A549 (cell line): ENCODE measurements at regions not wholly inside any gene's neighbourhood (a gene's known extent, or its start where the extent isn't known, plus 50 kb on each side); places are given as distances from the start of the nearest gene placed in this dataset.

Experiments
- ATAC-seq, 2 experiments: fragments of 200-7000 bp in 1 of 2; fragments of >200 bp in 1 of 2; cut with Nextera tagmentation in 1 of 2; cut with Tn5 transposase in 1 of 2; 3 replicates each; pipeline versions ENCODE4 v1.8.0 to v1.9.1; 2018 to 2020; ENCODE audit warnings: mild to moderate bottlenecking in 1 of 2, moderate library complexity in 1 of 2
- CTCF ChIA-PET: fragments of 300-600 bp; sonication (Branson Sonifier 250); formaldehyde crosslinking; extraction: SDS; loops from one replicate; lab custom pipeline; 2021; ENCODE audit warnings: antibody characterized with exemption, inconsistent platforms; lab: Yijun Ruan, JAX
- POLR2A ChIA-PET: fragments of 350-600 bp; formaldehyde crosslinking; extraction: SDS; loops from one replicate; lab custom pipeline; 2021; ENCODE audit warnings: antibody characterized with exemption, inconsistent platforms; lab: Yijun Ruan, JAX
- DNase-seq, 2 experiments: peaks; one replicate each; pipeline versions ENCODE4 v3.0.0 to v3.0.0-alpha.2; 2011 to 2016; ENCODE audit warnings: low read depth in 1 of 2, low spot score in 1 of 2
- FAIRE-seq: peaks from 2 replicates; lab custom pipeline; 2011; peaks lifted over from hg19 to GRCh38; lab: Jason Lieb, UNC
- H3K27ac ChIP-seq, 2 experiments: fragments of >200 bp; sonication (Bioruptor Twin); formaldehyde crosslinking; 3 replicates each; pipeline ENCODE4 v1.5.1; 2016 to 2017
- H3K4me1 ChIP-seq: fragments of >200 bp; sonication (Bioruptor Twin); formaldehyde crosslinking; 3 replicates; pipeline ENCODE4 v1.6.1; 2016
- H3K4me2 ChIP-seq: fragments of >200 bp; sonication (Bioruptor Twin); formaldehyde crosslinking; 3 replicates; pipeline ENCODE4 v1.6.1; 2016
- H3K4me3 ChIP-seq: fragments of >200 bp; sonication (Bioruptor Twin); formaldehyde crosslinking; 3 replicates; pipeline ENCODE4 v1.5.1; 2016
- H3K9me3 ChIP-seq: fragments of >200 bp; sonication (Bioruptor Twin); formaldehyde crosslinking; 3 replicates; pipeline ENCODE4 v1.6.1; 2016
- CBX2 ChIP-seq: fragments of 200-600 bp; sonication (generic); IDR thresholded peaks from 2 replicates; pipeline ENCODE4 v1.6.1; 2016; ENCODE audit warnings: low read depth, mild to moderate bottlenecking, borderline replicate concordance
- CHD2 ChIP-seq: fragments of 150-350 bp; IDR thresholded peaks from 2 replicates; pipeline ENCODE4 v1.6.1; 2014; ENCODE audit warnings: low read length; ENCODE audit not compliant: partially characterized antibody
- CHD4 ChIP-seq: fragments of 200-600 bp; sonication (generic); IDR thresholded peaks from 2 replicates; pipeline ENCODE4 v1.6.1; 2016; ENCODE audit warnings: antibody characterized with exemption, mild to moderate bottlenecking, borderline replicate concordance
- EHF ChIP-seq: fragments of 250-450 bp; sonication (Bioruptor Pico); IDR thresholded peaks from 2 replicates; pipeline ENCODE4 v1.5.0; 2020; ENCODE audit warnings: mild to moderate bottlenecking
- EHMT2 ChIP-seq: fragments of 200-600 bp; sonication (generic); IDR thresholded peaks from 2 replicates; pipeline ENCODE4 v1.6.1; 2016; ENCODE audit warnings: antibody characterized with exemption, low read depth, mild to moderate bottlenecking, moderate library complexity
- ESRRA ChIP-seq: fragments of 150-350 bp; IDR thresholded peaks from 2 replicates; pipeline ENCODE4 v1.6.1; 2014; ENCODE audit warnings: mild to moderate bottlenecking, low read length, borderline replicate concordance
- FOSL2 ChIP-seq, 2 experiments: fragments of 450-650 bp in 1 of 2; fragments of >200 bp in 1 of 2; sonication (Bioruptor Twin) in 1 of 2; formaldehyde crosslinking; IDR thresholded peaks; 2 replicates each; pipeline versions ENCODE4 v1.5.0 to v1.6.1; 2016 to 2020; ENCODE audit warnings: mild to moderate bottlenecking in 1 of 2, moderate library complexity in 1 of 2
- FOXS1 ChIP-seq: fragments of 250-450 bp; sonication (Bioruptor Pico); IDR thresholded peaks from 2 replicates; pipeline ENCODE4 v1.5.0; 2020; ENCODE audit warnings: mild to moderate bottlenecking, moderate library complexity
- GATA3 ChIP-seq: IDR thresholded peaks from 2 replicates; pipeline ENCODE4 v1.6.1; 2012; ENCODE audit warnings: borderline replicate concordance
- HDAC2 ChIP-seq: fragments of 200-600 bp; sonication (generic); IDR thresholded peaks from 2 replicates; pipeline ENCODE4 v1.6.1; 2016
- HEYL ChIP-seq: fragments of 250-450 bp; sonication (Bioruptor Pico); IDR thresholded peaks from 2 replicates; pipeline ENCODE4 v1.8.0; 2021; ENCODE audit warnings: mild to moderate bottlenecking, moderate library complexity
- JUN ChIP-seq, 2 experiments: fragments of >200 bp; sonication (Bioruptor Twin); formaldehyde crosslinking; IDR thresholded peaks; 2 replicates in 1 of 2; 3 replicates in 1 of 2; pipeline ENCODE4 v1.6.1; 2016 to 2017
- KDM1A ChIP-seq: fragments of 200-600 bp; sonication (generic); IDR thresholded peaks from 2 replicates; pipeline ENCODE4 v1.6.1; 2016; ENCODE audit warnings: low read depth, mild to moderate bottlenecking
- MAZ ChIP-seq: fragments of 150-350 bp; IDR thresholded peaks from 2 replicates; pipeline ENCODE4 v1.6.1; 2014; ENCODE audit warnings: antibody characterized with exemption, low read depth, low read length, borderline replicate concordance
- MYC ChIP-seq: IDR thresholded peaks from 2 replicates; pipeline ENCODE4 v1.6.1; 2012; ENCODE audit warnings: mild to moderate bottlenecking, inconsistent platforms, low read length, improper control_type of control experiment, borderline replicate concordance
- NR3C1 ChIP-seq: fragments of >200 bp; sonication (Bioruptor Twin); formaldehyde crosslinking; IDR thresholded peaks from 3 replicates; pipeline ENCODE4 v1.6.1; 2017
- PHF8 ChIP-seq: fragments of 200-600 bp; sonication (generic); IDR thresholded peaks from 2 replicates; pipeline ENCODE4 v1.6.1; 2016; ENCODE audit warnings: low read depth, mild to moderate bottlenecking, antibody characterized with exemption, moderate library complexity, borderline replicate concordance
- RAD21 ChIP-seq, 2 experiments: fragments of >200 bp in 1 of 2; sonication (Bioruptor Twin) in 1 of 2; formaldehyde crosslinking in 1 of 2; IDR thresholded peaks in 1 of 2; conservative IDR thresholded peaks in 1 of 2; 2 replicates in 1 of 2; 3 replicates in 1 of 2; pipeline ENCODE4 v1.6.1; 2012 to 2018; ENCODE audit warnings: inconsistent platforms in 1 of 2
- RARB ChIP-seq: fragments of 250-450 bp; sonication (Bioruptor Pico); IDR thresholded peaks from 2 replicates; pipeline ENCODE4 v1.8.0; 2021; ENCODE audit warnings: mild to moderate bottlenecking, moderate library complexity
- SMC3 ChIP-seq: fragments of >200 bp; sonication (Bioruptor Twin); formaldehyde crosslinking; IDR thresholded peaks from 3 replicates; pipeline ENCODE4 v1.6.1; 2018; ENCODE audit warnings: inconsistent platforms
- TP53 ChIP-seq: fragments of 250-450 bp; sonication (Bioruptor Pico); IDR thresholded peaks from 2 replicates; pipeline ENCODE4 v1.5.0; 2021; ENCODE audit warnings: mild to moderate bottlenecking, moderate library complexity
- ZNF302 ChIP-seq: fragments of 250-450 bp; sonication (Bioruptor Pico); IDR thresholded peaks from 2 replicates; pipeline ENCODE4 v1.9.0; 2021; ENCODE audit warnings: inconsistent platforms, mild to moderate bottlenecking, moderate library complexity
- ZSCAN20 ChIP-seq: fragments of 250-450 bp; sonication (Bioruptor Pico); IDR thresholded peaks from 2 replicates; pipeline ENCODE4 v1.8.0; 2022; ENCODE audit warnings: mild to moderate bottlenecking, moderate library complexity
- WGBS: methylation state at CpG from one replicate; pipeline ENCODE4 v1.1.6; 2017; ENCODE audit errors: missing lambda C conversion rate; 5-methylcytosine and 5-hydroxymethylcytosine counted together
- TF ChIP-seq, protein P1 (sequence below): fragments of 150-350 bp; IDR thresholded peaks from 2 replicates; pipeline ENCODE4 v1.6.1; 2014; ENCODE audit warnings: low read depth, mild to moderate bottlenecking, low read length
- TF ChIP-seq, protein P2 (sequence below): fragments of 250-450 bp; sonication (Bioruptor Pico); IDR thresholded peaks from 2 replicates; pipeline ENCODE4 v1.5.0; 2021; ENCODE audit warnings: mild to moderate bottlenecking, moderate library complexity, borderline replicate concordance
- TF ChIP-seq, protein P3 (sequence below): fragments of >200 bp; sonication (Bioruptor Twin); formaldehyde crosslinking; IDR thresholded peaks from 3 replicates; pipeline ENCODE4 v1.5.1; 2016
- TF ChIP-seq, protein P4 (sequence below): fragments of 250-450 bp; sonication (Bioruptor Pico); IDR thresholded peaks from 2 replicates; pipeline ENCODE4 v1.5.0; 2020; ENCODE audit warnings: low read depth, mild to moderate bottlenecking, moderate library complexity
- TF ChIP-seq, protein P5 (sequence below): IDR thresholded peaks from 2 replicates; pipeline ENCODE4 v1.6.1; 2012; ENCODE audit warnings: low read depth, borderline replicate concordance

DNA sequence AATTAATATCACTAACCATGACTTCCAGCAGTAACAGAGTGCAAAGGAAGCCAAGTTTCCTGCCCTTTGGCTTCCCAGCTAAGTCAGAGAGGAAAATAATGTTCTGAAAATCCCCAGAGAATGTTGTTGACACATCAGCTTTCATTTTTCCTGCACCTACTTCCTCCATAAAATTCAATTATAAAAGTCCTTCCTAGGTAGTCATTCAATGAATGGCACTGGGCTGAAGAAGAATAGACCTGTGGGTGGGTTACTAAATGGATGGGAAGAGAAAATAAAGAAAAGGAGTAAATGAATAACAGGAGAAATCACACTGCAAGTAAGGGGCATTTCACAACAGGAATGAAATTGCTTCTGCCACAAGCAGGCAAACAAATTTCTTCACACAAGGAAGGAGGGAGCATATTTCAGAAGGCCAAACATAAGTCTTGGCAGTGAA lies 73.2 kb upstream of the MDM1 start:
- H3K4me2 ChIP-seq: peak overlapping the region; percentile 59
- ATAC-seq (peak in 1 of 2 experiments; percentile 11; a peak in 2 of 6 replicates), FAIRE-seq (no peak), DNase-seq (peak in 1 of 2 experiments; percentile 36)
- H3K9me3 ChIP-seq: no peaks in the 10 kb centered on the region
- H3K4me1 ChIP-seq: peaks cover 19% of the 10 kb centered on the region
- ChIA-PET POLR2A (no interaction called here), CTCF (interaction anchor here (1.0 to 1.2 kb wide), 4 partner anchors 28 to 365 kb away, joined by 3 to 5 read pairs (median 3); no protein-coding TSS in a partner anchor)
- H3K27ac ChIP-seq: peak overlapping the region in 1 of 2 experiments; percentile 53; a peak in 3 of 6 replicates
- no peak for TF ChIP-seq CBX2
- TF ChIP-seq EHF (CRISPR knock-in tag): no peak
- TF ChIP-seq, protein P1, sequence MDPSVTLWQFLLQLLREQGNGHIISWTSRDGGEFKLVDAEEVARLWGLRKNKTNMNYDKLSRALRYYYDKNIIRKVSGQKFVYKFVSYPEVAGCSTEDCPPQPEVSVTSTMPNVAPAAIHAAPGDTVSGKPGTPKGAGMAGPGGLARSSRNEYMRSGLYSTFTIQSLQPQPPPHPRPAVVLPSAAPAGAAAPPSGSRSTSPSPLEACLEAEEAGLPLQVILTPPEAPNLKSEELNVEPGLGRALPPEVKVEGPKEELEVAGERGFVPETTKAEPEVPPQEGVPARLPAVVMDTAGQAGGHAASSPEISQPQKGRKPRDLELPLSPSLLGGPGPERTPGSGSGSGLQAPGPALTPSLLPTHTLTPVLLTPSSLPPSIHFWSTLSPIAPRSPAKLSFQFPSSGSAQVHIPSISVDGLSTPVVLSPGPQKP: no peak
- no peak for TF ChIP-seq NR3C1
- no peak for TF ChIP-seq KDM1A
- TF ChIP-seq, protein P2, sequence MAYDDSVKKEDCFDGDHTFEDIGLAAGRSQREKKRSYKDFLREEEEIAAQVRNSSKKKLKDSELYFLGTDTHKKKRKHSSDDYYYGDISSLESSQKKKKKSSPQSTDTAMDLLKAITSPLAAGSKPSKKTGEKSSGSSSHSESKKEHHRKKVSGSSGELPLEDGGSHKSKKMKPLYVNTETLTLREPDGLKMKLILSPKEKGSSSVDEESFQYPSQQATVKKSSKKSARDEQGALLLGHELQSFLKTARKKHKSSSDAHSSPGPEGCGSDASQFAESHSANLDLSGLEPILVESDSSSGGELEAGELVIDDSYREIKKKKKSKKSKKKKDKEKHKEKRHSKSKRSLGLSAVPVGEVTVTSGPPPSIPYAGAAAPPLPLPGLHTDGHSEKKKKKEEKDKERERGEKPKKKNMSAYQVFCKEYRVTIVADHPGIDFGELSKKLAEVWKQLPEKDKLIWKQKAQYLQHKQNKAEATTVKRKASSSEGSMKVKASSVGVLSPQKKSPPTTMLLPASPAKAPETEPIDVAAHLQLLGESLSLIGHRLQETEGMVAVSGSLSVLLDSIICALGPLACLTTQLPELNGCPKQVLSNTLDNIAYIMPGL (CRISPR knock-in tag): no peak
- no peak overlapping the region for H3K4me3 ChIP-seq

DNA sequence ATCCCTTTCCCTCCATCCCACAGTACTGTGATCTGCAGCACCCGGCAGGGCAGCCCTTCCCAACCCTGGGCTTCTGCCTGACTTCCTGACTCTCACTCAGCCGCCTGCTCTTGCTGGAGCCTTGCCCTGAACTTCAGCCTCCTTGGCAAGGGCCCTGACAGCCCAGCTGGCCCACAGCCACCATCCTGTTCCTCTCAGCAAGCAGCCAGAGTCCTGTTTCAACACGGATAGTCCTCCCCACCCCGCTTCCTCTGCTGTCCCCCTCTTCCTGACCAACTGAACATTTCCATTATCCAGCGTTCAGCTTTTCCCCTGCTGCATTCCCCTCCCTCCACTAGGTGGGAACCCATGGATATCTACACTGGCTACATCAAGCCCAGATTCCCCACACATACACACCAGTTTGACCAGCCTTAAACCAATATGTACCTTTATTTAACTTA lies 74.0 kb upstream of the MDM1 start:
- peak; percentile 59 for FAIRE-seq
- Histone ChIP-seq H3K27ac (peak overlapping the region; percentile 53 to 54), H3K9me3 (no peaks in the 10 kb centered on the region), H3K4me3 (no peak overlapping the region), H3K4me1 (peaks cover 19% of the 10 kb centered on the region), H3K4me2 (peak overlapping the region; percentile 59)
- DNase-seq: peak; percentile 25 to 59
- ChIA-PET POLR2A (no interaction called here), CTCF (interaction anchor here (0.7 to 1.3 kb wide), 5 partner anchors 29 to 202 kb away, joined by 3 to 4 read pairs (median 3); no protein-coding TSS in a partner anchor)
- peak; percentile 92 to 95 for ATAC-seq
- TF ChIP-seq SMC3 (0 out of 3 replicates have a peak, but pooled peaks have one; percentile 11), RAD21 (conservative IDR thresholded peaks at IDR 0.05 in 1 of 2, IDR thresholded peaks at IDR 0.05 in 1 of 2) (0 out of 5 replicates have a peak, but pooled peaks have one; percentile 19 to 20), RARB (no peak), CHD2 (no peak)
- TF ChIP-seq, protein P3, sequence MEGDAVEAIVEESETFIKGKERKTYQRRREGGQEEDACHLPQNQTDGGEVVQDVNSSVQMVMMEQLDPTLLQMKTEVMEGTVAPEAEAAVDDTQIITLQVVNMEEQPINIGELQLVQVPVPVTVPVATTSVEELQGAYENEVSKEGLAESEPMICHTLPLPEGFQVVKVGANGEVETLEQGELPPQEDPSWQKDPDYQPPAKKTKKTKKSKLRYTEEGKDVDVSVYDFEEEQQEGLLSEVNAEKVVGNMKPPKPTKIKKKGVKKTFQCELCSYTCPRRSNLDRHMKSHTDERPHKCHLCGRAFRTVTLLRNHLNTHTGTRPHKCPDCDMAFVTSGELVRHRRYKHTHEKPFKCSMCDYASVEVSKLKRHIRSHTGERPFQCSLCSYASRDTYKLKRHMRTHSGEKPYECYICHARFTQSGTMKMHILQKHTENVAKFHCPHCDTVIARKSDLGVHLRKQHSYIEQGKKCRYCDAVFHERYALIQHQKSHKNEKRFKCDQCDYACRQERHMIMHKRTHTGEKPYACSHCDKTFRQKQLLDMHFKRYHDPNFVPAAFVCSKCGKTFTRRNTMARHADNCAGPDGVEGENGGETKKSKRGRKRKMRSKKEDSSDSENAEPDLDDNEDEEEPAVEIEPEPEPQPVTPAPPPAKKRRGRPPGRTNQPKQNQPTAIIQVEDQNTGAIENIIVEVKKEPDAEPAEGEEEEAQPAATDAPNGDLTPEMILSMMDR: no peak
- 13% methylated on average over 5 of the region's 5 CpGs for WGBS

DNA sequence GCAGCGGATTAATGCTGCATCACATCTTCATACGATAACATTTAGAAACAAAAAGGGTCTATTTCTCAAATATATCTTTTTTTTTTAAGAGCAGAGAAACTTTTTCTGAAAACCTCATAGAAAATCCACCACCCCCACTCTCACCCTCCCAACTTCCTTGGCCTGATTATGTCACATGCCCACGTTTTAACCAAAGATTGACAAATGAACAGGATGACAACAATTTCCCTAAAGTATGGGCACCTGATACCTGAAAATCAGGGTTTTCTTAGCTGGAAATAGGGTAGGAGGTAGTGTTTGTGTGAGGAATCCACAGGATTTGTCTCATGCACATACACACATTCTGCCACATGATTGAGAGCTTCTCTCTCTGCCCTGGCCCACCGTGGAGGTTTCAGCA lies 74.7 kb upstream of the MDM1 start:
- FAIRE-seq: no peak
- no peak for DNase-seq
- no peak overlapping the region for H3K4me3 ChIP-seq
- WGBS: 76% methylated on average over 4 of the region's 4 CpGs
- ChIA-PET POLR2A (no interaction called here), CTCF (interaction anchor here (0.6 to 1.3 kb wide), 2 partner anchors 72 to 201 kb away, joined by 3 to 4 read pairs; no protein-coding TSS in a partner anchor)
- no peaks in the 10 kb centered on the region for H3K9me3 ChIP-seq
- no peak overlapping the region; a peak in 1 of 6 replicates for H3K27ac ChIP-seq
- peaks cover 19% of the 10 kb centered on the region for H3K4me1 ChIP-seq
- ATAC-seq: no peak
- H3K4me2 ChIP-seq: no peak overlapping the region
- TF ChIP-seq TP53 (CRISPR knock-in tag): no peak
- TF ChIP-seq JUN (IDR thresholded peaks at IDR 0.05): no peak
- no peak for TF ChIP-seq RARB
- no peak for TF ChIP-seq EHMT2
- no peak for TF ChIP-seq RAD21 (conservative IDR thresholded peaks at IDR 0.05 in 1 of 2, IDR thresholded peaks at IDR 0.05 in 1 of 2)
- TF ChIP-seq, protein P4, sequence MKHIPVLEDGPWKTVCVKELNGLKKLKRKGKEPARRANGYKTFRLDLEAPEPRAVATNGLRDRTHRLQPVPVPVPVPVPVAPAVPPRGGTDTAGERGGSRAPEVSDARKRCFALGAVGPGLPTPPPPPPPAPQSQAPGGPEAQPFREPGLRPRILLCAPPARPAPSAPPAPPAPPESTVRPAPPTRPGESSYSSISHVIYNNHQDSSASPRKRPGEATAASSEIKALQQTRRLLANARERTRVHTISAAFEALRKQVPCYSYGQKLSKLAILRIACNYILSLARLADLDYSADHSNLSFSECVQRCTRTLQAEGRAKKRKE: no peak
- TF ChIP-seq ZSCAN20 (CRISPR knock-in tag): no peak
- TF ChIP-seq ZNF302 (CRISPR knock-in tag): no peak
- no peak for TF ChIP-seq HEYL (CRISPR knock-in tag)
- no peak for TF ChIP-seq FOXS1
- TF ChIP-seq HDAC2: no peak
- TF ChIP-seq FOSL2 (IDR thresholded peaks at IDR 0.05): no peak
- TF ChIP-seq FOSL2 (CRISPR knock-in tag; IDR thresholded peaks at IDR 0.05): no peak
- TF ChIP-seq, protein P5, sequence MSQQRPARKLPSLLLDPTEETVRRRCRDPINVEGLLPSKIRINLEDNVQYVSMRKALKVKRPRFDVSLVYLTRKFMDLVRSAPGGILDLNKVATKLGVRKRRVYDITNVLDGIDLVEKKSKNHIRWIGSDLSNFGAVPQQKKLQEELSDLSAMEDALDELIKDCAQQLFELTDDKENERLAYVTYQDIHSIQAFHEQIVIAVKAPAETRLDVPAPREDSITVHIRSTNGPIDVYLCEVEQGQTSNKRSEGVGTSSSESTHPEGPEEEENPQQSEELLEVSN: no peak
- no peak for TF ChIP-seq CHD4
- no peak for TF ChIP-seq GATA3
- TF ChIP-seq ESRRA: no peak
- TF ChIP-seq MAZ: no peak
- TF ChIP-seq MYC: no peak
- TF ChIP-seq PHF8: no peak
